OCI-LY7 (cell line): ENCODE measurements at regions not wholly inside any gene's neighbourhood (a gene's known extent, or its start where the extent isn't known, plus 50 kb on each side); places are given as distances from the start of the nearest gene placed in this dataset.
A peak's percentile ranks its signal among the peaks of the same experiment; 100 is the strongest.

Experiments used
- CTCF ChIP-seq: fragments of 200-600 bp; sonication (generic); conservative IDR thresholded peaks from 2 replicates; pipeline ENCODE4 v1.5.1; 2014; ENCODE audit warnings: mild to moderate bottlenecking, antibody characterized with exemption, low read length, moderate library complexity, mixed read lengths
- EZH2phosphoT487 ChIP-seq: fragments of 200-600 bp; sonication (generic); IDR thresholded peaks from 2 replicates; pipeline ENCODE4 v1.6.1; 2018; ENCODE audit warnings: low read depth, borderline replicate concordance, mild to moderate bottlenecking, mixed run types, antibody characterized with exemption, low read length, moderate library complexity, mixed read lengths

GRCh38 chr4:12041828-12042227, 613.1 kb upstream of the HS3ST1 start:
- TF ChIP-seq EZH2phosphoT487 (no peak), CTCF (peak; percentile 54)
